Activated T-cell treated with anti-CD3 and anti-CD28 coated beads, Interleukin-2, amount 50 U/mL, for 24 hours (primary cell): ENCODE measurements at regions not wholly inside any gene's neighbourhood (a gene's known extent, or its start where the extent isn't known, plus 50 kb on each side); places are given as distances from the start of the nearest gene placed in this dataset.

Experiments
- DNase-seq: peaks from one replicate; pipeline ENCODE4 v3.0.0-alpha.2; 2020
- H3K27ac Mint-ChIP-seq: 2 replicates; pipeline ENCODE4 v1.8.0; 2020; ENCODE audit warnings: mild to moderate bottlenecking, mixed read lengths
- H3K27me3 Mint-ChIP-seq: 2 replicates; pipeline ENCODE4 v1.8.0; 2020; ENCODE audit warnings: mixed read lengths
- H3K36me3 Mint-ChIP-seq: 2 replicates; pipeline ENCODE4 v1.8.0; 2020; ENCODE audit warnings: low read depth, mixed read lengths
- H3K4me1 Mint-ChIP-seq: 2 replicates; pipeline ENCODE4 v1.8.0; 2020; ENCODE audit warnings: low read depth, mixed read lengths
- H3K4me3 Mint-ChIP-seq: 2 replicates; pipeline ENCODE4 v1.8.0; 2020; ENCODE audit warnings: mild to moderate bottlenecking, moderate library complexity, mixed read lengths
- H3K9me3 Mint-ChIP-seq: 2 replicates; pipeline ENCODE4 v1.8.0; 2020; ENCODE audit warnings: mixed read lengths

- H3K36me3 Mint-ChIP-seq: no peaks in the 10 kb centered on the region
- H3K27ac Mint-ChIP-seq: no peak overlapping the region
- no peaks in the 10 kb centered on the region for H3K4me1 Mint-ChIP-seq
- DNase-seq: no peak
- no peak overlapping the region for H3K4me3 Mint-ChIP-seq
- H3K9me3 Mint-ChIP-seq: no peaks in the 10 kb centered on the region
- H3K27me3 Mint-ChIP-seq: peaks cover 16% of the 10 kb centered on the region
These were observed 55.0 kb upstream of the APCDD1 start for GRCh38 chr18:10399465-10399864.

DNA sequence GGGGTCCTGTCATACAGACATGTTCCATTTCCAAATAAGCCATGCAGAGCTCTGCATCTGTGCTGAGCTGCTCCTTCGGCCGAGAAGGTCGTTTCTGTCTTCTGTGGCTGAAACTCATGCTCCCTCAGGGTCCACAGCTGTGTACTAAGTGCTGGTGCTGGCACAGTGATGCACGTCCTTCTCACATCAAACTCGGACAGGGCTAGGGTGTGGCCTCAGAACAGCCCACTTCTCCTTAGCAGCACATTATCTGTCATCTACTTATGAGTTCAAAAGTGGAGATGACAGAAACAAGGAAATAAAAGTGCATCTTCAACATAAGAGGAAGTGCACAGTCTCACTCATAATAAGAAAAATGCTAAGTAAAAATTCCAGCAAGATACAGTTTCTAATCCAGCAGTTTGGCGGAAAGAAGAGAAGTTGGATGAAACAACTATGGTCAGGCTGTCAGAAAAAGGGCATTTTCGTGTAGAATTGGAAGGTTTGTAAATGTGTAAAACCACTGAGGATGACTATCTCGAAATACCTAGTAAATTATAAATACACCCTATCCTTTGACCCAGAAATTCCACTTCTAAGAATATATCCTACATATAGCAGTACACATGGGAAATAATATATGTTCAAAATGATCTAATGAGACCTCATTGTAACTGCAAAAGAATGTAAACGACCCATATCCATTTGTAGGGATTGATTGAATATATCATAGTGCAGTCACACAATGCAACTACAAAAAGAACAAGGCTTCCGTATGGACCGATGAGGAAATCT, 53.7 kb upstream of the APCDD1 start:
- Mint-ChIP-seq H3K4me3 (no peak overlapping the region), H3K9me3 (no peaks in the 10 kb centered on the region), H3K36me3 (no peaks in the 10 kb centered on the region), H3K27ac (no peak overlapping the region), H3K27me3 (peaks cover 16% of the 10 kb centered on the region), H3K4me1 (no peaks in the 10 kb centered on the region)
- DNase-seq: no peak

GRCh38 chr18:10401521-10401920, 52.9 kb upstream of the APCDD1 start:
- Mint-ChIP-seq H3K36me3 (no peaks in the 10 kb centered on the region), H3K4me3 (no peak overlapping the region), H3K4me1 (no peaks in the 10 kb centered on the region)

GRCh38 chr18:10401930-10402329, 52.5 kb upstream of the APCDD1 start:
- no peak overlapping the region for H3K4me3 Mint-ChIP-seq
- DNase-seq: no peak
- H3K27ac Mint-ChIP-seq: no peak overlapping the region
- no peaks in the 10 kb centered on the region for H3K4me1 Mint-ChIP-seq
- H3K36me3 Mint-ChIP-seq: no peaks in the 10 kb centered on the region
- H3K9me3 Mint-ChIP-seq: no peaks in the 10 kb centered on the region
- H3K27me3 Mint-ChIP-seq: peaks cover 21% of the 10 kb centered on the region

More at GRCh38 chr18:10401521-10401920, 52.9 kb upstream of the APCDD1 start:
- Mint-ChIP-seq H3K27ac (no peak overlapping the region), H3K27me3 (peaks cover 18% of the 10 kb centered on the region), H3K9me3 (no peaks in the 10 kb centered on the region)
- DNase-seq: no peak

DNA sequence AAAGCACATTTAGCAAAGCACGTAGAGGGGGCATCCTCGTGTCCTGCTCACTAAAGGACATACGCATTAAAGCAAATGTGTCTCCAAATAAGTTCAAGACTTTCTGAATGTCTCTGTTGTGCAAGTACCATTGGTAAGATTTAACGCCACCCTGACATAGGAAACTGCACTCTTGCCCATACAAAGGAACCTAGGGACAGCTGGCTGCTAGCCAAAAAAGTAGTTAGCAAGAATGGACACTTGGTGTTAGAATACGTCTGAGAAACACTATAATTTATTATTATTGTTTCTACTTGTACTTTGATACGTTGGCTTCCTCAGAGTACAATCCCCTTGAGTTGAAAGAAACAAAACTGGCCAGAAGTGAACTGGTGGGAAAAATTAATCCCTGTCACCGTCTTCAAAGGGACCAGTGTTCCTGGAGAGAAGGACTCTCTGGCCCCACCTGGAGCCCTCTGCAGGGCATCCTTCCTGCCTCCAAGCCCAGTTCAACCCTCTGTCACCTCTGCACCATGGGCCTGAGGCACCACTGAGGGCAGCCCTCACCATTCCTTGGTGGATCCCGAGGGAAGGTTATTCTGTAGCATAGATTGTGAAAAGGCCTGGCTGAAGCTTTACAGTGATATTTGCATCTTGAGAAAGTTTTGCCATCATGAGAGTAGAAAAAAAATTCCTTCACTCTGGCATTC, 51.4 kb upstream of the APCDD1 start:
- H3K27ac Mint-ChIP-seq: no peak overlapping the region

DNA sequence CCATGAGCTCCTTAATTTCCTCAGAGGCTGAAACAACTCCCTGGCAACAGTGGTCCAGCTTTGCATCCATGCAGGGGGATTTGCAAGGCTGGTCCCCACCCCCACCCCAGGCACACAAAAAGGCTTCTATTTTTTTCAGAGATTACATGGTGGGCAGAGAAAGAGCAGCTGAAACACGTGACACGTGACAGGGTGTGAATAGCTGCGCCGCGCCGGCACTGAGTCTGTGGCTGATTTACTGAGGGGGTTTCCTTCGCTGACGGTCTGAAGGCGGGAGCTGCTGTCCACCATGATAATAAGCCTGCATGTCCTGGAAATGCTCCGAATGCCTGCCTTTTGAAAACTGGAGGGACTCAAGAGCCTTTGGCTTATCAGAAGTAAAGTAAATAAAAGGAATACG, 50.7 kb upstream of the APCDD1 start:
- Mint-ChIP-seq H3K27ac (no peak overlapping the region), H3K36me3 (no peaks in the 10 kb centered on the region), H3K27me3 (peaks cover 21% of the 10 kb centered on the region), H3K4me3 (no peak overlapping the region), H3K4me1 (no peaks in the 10 kb centered on the region), H3K9me3 (no peaks in the 10 kb centered on the region)
- no peak for DNase-seq

More for the DNA sequence above, 51.4 kb upstream of the APCDD1 start:
- DNase-seq: no peak
- Mint-ChIP-seq H3K27me3 (peaks cover 21% of the 10 kb centered on the region), H3K9me3 (no peaks in the 10 kb centered on the region), H3K36me3 (no peaks in the 10 kb centered on the region), H3K4me3 (no peak overlapping the region), H3K4me1 (no peaks in the 10 kb centered on the region)

DNA sequence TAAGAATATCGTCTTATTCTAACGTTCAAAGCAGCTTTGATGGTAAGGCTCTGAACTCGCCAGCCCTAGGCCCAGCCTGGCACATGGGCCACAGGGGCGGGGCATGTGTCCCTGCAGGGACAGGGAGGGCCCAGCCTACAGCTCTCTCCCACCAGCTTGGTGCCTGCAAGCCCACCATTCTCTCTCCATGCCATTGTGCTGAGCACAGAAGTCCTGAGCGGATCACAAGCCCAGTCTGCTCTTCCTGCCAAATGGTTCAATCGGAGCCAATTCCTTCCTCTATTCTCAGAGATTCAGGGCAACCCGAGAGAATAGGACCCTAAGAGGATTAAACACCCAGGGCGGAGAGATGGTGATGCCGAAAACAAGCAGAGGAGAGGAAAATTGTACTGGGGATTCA, 50.3 kb upstream of the APCDD1 start:
- Mint-ChIP-seq H3K27ac (no peak overlapping the region), H3K9me3 (no peaks in the 10 kb centered on the region), H3K36me3 (no peaks in the 10 kb centered on the region), H3K4me1 (no peaks in the 10 kb centered on the region), H3K27me3 (peaks cover 21% of the 10 kb centered on the region), H3K4me3 (no peak overlapping the region)
- no peak for DNase-seq
